OCI-LY3 (cell line): ENCODE measurements at regions not wholly inside any gene's neighbourhood (a gene's known extent, or its start where the extent isn't known, plus 50 kb on each side); places are given as distances from the start of the nearest gene placed in this dataset.
"Not testable (repeated sequence)": the region's sequence is repeated elsewhere in the genome, so short reads cannot be mapped to it uniquely, and the experiment has no call there.

Experiments
- EZH2phosphoT487 ChIP-seq: fragments of 200-600 bp; shearing (Covaris generic); IDR thresholded peaks from 2 replicates; pipeline ENCODE4 v1.6.1; 2018; ENCODE audit warnings: antibody characterized with exemption, mixed run types, low read depth
- TF ChIP-seq, protein P1 (sequence below): fragments of 200-600, 300-600 bp; sonication (generic); IDR thresholded peaks from 2 replicates; pipeline ENCODE4 v1.5.1; 2014; ENCODE audit warnings: antibody characterized with exemption, low read length, low read depth

DNA sequence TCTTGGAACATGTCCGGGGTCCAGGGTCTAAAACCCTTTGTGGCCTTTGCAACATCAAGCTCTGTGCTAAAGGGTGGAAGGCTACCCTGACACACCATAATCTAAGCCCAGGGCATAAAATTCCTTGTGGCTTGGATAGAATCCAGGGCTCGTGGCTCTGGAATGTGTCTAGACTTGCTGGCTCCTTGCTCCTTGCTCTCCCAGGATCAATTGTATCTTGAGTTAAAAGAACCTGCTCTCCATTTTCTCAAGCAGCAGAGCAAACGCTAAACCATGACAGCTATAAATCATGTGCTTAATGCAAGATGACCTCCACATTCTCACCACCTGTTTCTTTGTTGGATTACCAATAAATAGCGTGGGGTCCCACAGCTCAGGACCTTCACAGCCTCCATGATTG, 1140.9 kb upstream of the TMPRSS15 start:
- TF ChIP-seq, protein P1, sequence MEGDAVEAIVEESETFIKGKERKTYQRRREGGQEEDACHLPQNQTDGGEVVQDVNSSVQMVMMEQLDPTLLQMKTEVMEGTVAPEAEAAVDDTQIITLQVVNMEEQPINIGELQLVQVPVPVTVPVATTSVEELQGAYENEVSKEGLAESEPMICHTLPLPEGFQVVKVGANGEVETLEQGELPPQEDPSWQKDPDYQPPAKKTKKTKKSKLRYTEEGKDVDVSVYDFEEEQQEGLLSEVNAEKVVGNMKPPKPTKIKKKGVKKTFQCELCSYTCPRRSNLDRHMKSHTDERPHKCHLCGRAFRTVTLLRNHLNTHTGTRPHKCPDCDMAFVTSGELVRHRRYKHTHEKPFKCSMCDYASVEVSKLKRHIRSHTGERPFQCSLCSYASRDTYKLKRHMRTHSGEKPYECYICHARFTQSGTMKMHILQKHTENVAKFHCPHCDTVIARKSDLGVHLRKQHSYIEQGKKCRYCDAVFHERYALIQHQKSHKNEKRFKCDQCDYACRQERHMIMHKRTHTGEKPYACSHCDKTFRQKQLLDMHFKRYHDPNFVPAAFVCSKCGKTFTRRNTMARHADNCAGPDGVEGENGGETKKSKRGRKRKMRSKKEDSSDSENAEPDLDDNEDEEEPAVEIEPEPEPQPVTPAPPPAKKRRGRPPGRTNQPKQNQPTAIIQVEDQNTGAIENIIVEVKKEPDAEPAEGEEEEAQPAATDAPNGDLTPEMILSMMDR = not testable (repeated sequence)
- not testable (repeated sequence) for TF ChIP-seq EZH2phosphoT487
